ENCODE measurements at regions not wholly inside any gene's neighbourhood (a gene's known extent, or its start where the extent isn't known, plus 50 kb on each side); places are given as distances from the start of the nearest gene placed in this dataset.
"Not testable (repeated sequence)": the region's sequence is repeated elsewhere in the genome, so short reads cannot be mapped to it uniquely, and the experiment has no call there.

GRCh38 chr7:88566162-88566729 is 193.3 kb upstream of the ZNF804B start:
- H3K9ac ChIP-seq (ENCODE audit: low read depth, low read length): no peak overlapping the region
- no peaks in the 10 kb centered on the region for H3K27me3 ChIP-seq (ENCODE audit: insufficient read depth, low read length, poor library complexity)
- no peaks in the 10 kb centered on the region for H3K79me2 ChIP-seq (ENCODE audit: insufficient read depth, low read length)
- TF ChIP-seq EZH2 (IDR thresholded peaks at IDR 0.05; ENCODE audit: borderline replicate concordance, low read depth, low read length, severe bottlenecking) (no peak), CTCF (IDR thresholded peaks at IDR 0.05; ENCODE audit: borderline replicate concordance, extremely low read depth, low read length, poor library complexity, severe bottlenecking) (no peak)
- H3K9me3 ChIP-seq (ENCODE audit: insufficient read depth, low read length, severe bottlenecking): no peaks in the 10 kb centered on the region
- no peaks in the 10 kb centered on the region for H3K4me1 ChIP-seq (ENCODE audit: insufficient read depth, low read length)
- DNase-seq (no peak), ATAC-seq (ENCODE audit: insufficient read depth, low read depth) (no peak)
- H2AFZ ChIP-seq (ENCODE audit: low read depth, low read length): no peak overlapping the region
- no peak overlapping the region for H3K4me2 ChIP-seq (ENCODE audit: insufficient read depth, low read length)
- H3K4me3 ChIP-seq (ENCODE audit: low read depth in 1 of 2, low read length in 2 of 2): no peak overlapping the region
- no peak overlapping the region for H3K27ac ChIP-seq (ENCODE audit: low read length)
- H4K20me1 ChIP-seq (ENCODE audit: insufficient read depth, low read length): no peaks in the 10 kb centered on the region
- H3K36me3 ChIP-seq (ENCODE audit: insufficient read depth, low read length): no peaks in the 10 kb centered on the region

- Histone ChIP-seq H3K36me3 (ENCODE audit: insufficient read depth, low read length) (no peaks in the 10 kb centered on the region), H3K79me2 (ENCODE audit: insufficient read depth, low read length) (no peaks in the 10 kb centered on the region), H3K9me3 (ENCODE audit: insufficient read depth, low read length, severe bottlenecking) (no peaks in the 10 kb centered on the region), H3K4me2 (ENCODE audit: insufficient read depth, low read length) (no peak overlapping the region), H3K4me3 (ENCODE audit: low read depth in 1 of 2, low read length in 2 of 2) (no peak overlapping the region), H3K9ac (ENCODE audit: low read depth, low read length) (no peak overlapping the region), H3K27me3 (ENCODE audit: insufficient read depth, low read length, poor library complexity) (no peaks in the 10 kb centered on the region), H2AFZ (ENCODE audit: low read depth, low read length) (no peak overlapping the region), H4K20me1 (ENCODE audit: insufficient read depth, low read length) (no peaks in the 10 kb centered on the region), H3K27ac (ENCODE audit: low read length) (no peak overlapping the region), H3K4me1 (ENCODE audit: insufficient read depth, low read length) (no peaks in the 10 kb centered on the region)
- no peak for DNase-seq
- ATAC-seq (ENCODE audit: insufficient read depth, low read depth): no peak
- TF ChIP-seq CTCF (IDR thresholded peaks at IDR 0.05; ENCODE audit: borderline replicate concordance, extremely low read depth, low read length, poor library complexity, severe bottlenecking): no peak
- no peak for TF ChIP-seq EZH2 (IDR thresholded peaks at IDR 0.05; ENCODE audit: borderline replicate concordance, low read depth, low read length, severe bottlenecking)
Observed at GRCh38 chr7:88565401-88565800, 194.1 kb upstream of the ZNF804B start.

GRCh38 chr7:88556441-88556840 is 203.1 kb upstream of the ZNF804B start:
- not testable (repeated sequence) for H3K4me1 ChIP-seq (ENCODE audit: insufficient read depth, low read length); H2AFZ ChIP-seq (ENCODE audit: low read depth, low read length); H3K9ac ChIP-seq (ENCODE audit: low read depth, low read length); H3K27ac ChIP-seq (ENCODE audit: low read length); H3K27me3 ChIP-seq (ENCODE audit: insufficient read depth, low read length, poor library complexity); H3K79me2 ChIP-seq (ENCODE audit: insufficient read depth, low read length); H4K20me1 ChIP-seq (ENCODE audit: insufficient read depth, low read length); H3K4me3 ChIP-seq (ENCODE audit: low read depth in 1 of 2, low read length in 2 of 2); ATAC-seq (ENCODE audit: insufficient read depth, low read depth); DNase-seq; H3K36me3 ChIP-seq (ENCODE audit: insufficient read depth, low read length); H3K4me2 ChIP-seq (ENCODE audit: insufficient read depth, low read length); H3K9me3 ChIP-seq (ENCODE audit: insufficient read depth, low read length, severe bottlenecking)

- H4K20me1 ChIP-seq (ENCODE audit: insufficient read depth, low read length); DNase-seq; H3K4me1 ChIP-seq (ENCODE audit: insufficient read depth, low read length); H3K4me2 ChIP-seq (ENCODE audit: insufficient read depth, low read length); H3K9me3 ChIP-seq (ENCODE audit: insufficient read depth, low read length, severe bottlenecking); H3K4me3 ChIP-seq (ENCODE audit: low read depth in 1 of 2, low read length in 2 of 2); H3K9ac ChIP-seq (ENCODE audit: low read depth, low read length); H3K36me3 ChIP-seq (ENCODE audit: insufficient read depth, low read length); H3K79me2 ChIP-seq (ENCODE audit: insufficient read depth, low read length); H2AFZ ChIP-seq (ENCODE audit: low read depth, low read length); H3K27ac ChIP-seq (ENCODE audit: low read length); ATAC-seq (ENCODE audit: insufficient read depth, low read depth); H3K27me3 ChIP-seq (ENCODE audit: insufficient read depth, low read length, poor library complexity): not testable (repeated sequence)
Observed at GRCh38 chr7:88554847-88555246, 204.7 kb upstream of the ZNF804B start.

All from DND-41 (cell line).